Thyroid gland (tissue), 4 donors: ENCODE measurements at regions not wholly inside any gene's neighbourhood (a gene's known extent, or its start where the extent isn't known, plus 50 kb on each side); places are given as distances from the start of the nearest gene placed in this dataset.

Experiments used
- DNase-seq, 2 donors: peaks; one replicate each; pipeline ENCODE4 v3.0.0-alpha.2; 2019
- H3K27ac ChIP-seq, 3 donors: fragments of 200-600 bp; sonication (generic); 1 replicate in 2 of 3; 2 replicates in 1 of 3; pipeline ENCODE4 v1.5.1; 2016 to 2019; ENCODE audit warnings: mild to moderate bottlenecking in 1 of 3, moderate library complexity in 1 of 3
- H3K27me3 ChIP-seq: fragments of 200-600 bp; sonication (generic); one replicate; pipeline ENCODE4 v1.5.1; 2019
- H3K36me3 ChIP-seq, 2 donors: fragments of 200-600 bp; sonication (generic); one replicate each; pipeline ENCODE4 v1.5.1; 2016 to 2019
- H3K4me1 ChIP-seq, 2 donors: fragments of 200-600 bp; sonication (generic); one replicate each; pipeline ENCODE4 v1.5.1; 2017 to 2019
- H3K4me3 ChIP-seq, 3 donors: fragments of 200-600 bp; sonication (generic); replicated peaks in 1 of 3; 1 replicate in 2 of 3; 2 replicates in 1 of 3; pipeline ENCODE4 v1.5.1; 2016; ENCODE audit warnings: mild to moderate bottlenecking in 1 of 3
- H3K9me3 ChIP-seq: fragments of 200-600 bp; sonication (generic); one replicate; pipeline ENCODE4 v1.5.1; 2017
- CTCF ChIP-seq, 6 experiments: fragments of 200-600 bp in 3 of 6; fragments of 450-650 bp in 3 of 6; sonication (generic) in 3 of 6; IDR thresholded peaks; one replicate each; pipeline ENCODE4 v1.5.1; 2016 to 2019; ENCODE audit warnings: antibody characterized with exemption in 6 of 6, mild to moderate bottlenecking in 2 of 6, inconsistent platforms in 1 of 6, moderate library complexity in 1 of 6
- POLR2A ChIP-seq, 2 donors: fragments of 450-650 bp; IDR thresholded peaks; one replicate each; pipeline ENCODE4 v1.6.1; 2017; ENCODE audit warnings: antibody characterized with exemption in 2 of 2, mild to moderate bottlenecking in 2 of 2, moderate library complexity in 1 of 2
- WGBS, 2 donors: methylation state at CpG; one replicate each; pipeline ENCODE4 v1.1.5; 2017; 5-methylcytosine and 5-hydroxymethylcytosine counted together
- intact Hi-C: fragments of 100-400 bp; cut with DNase I; formaldehyde crosslinking; loops from one replicate; pipeline ENCODE4 v1.15.1; 2023

GRCh38 chr11:92784331-92784730 is 185.1 kb upstream of the MTNR1B start:
- H3K4me3 ChIP-seq = no peak overlapping the region
- no peaks in the 10 kb centered on the region for H3K36me3 ChIP-seq
- intact Hi-C loops = no loop called here
- H3K27ac ChIP-seq = no peak overlapping the region
- DNase-seq = no peak
- no peak for TF ChIP-seq CTCF (IDR thresholded peaks at IDR 0.05)
- TF ChIP-seq POLR2A (IDR thresholded peaks at IDR 0.05) = no peak
- H3K4me1 ChIP-seq = no peaks in the 10 kb centered on the region
- no peaks in the 10 kb centered on the region for H3K27me3 ChIP-seq
- WGBS, 2 donors = 34 to 38% methylated on average over 6 of the region's 6 CpGs
- no peaks in the 10 kb centered on the region for H3K9me3 ChIP-seq

DNA sequence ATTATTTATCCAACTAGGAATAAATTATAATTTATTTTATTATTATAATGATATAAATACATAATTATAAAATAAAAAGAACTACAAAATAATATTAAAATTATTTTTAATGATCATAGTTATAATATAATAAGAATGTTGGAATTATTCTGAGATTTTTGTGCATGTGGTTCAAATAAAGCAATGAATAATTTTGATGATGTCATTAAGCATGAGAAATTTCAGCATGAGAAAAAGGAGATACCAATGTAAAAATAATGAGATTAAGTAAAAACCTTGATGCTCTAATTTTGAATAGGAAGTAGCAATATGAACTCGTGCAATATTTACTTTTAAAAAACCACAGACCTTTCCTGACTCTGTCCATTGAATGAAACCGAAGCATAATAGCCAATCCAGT is 181.8 kb upstream of the MTNR1B start:
- 83 to 88% methylated on average over 2 of the region's 2 CpGs for WGBS, 2 donors
- no peaks in the 10 kb centered on the region for H3K27me3 ChIP-seq
- TF ChIP-seq POLR2A (IDR thresholded peaks at IDR 0.05) = no peak
- TF ChIP-seq CTCF (IDR thresholded peaks at IDR 0.05) = no peak

GRCh38 chr11:92789761-92790160 is 179.7 kb upstream of the MTNR1B start:
- Histone ChIP-seq H3K9me3 (no peaks in the 10 kb centered on the region), H3K27ac (no peak overlapping the region), H3K4me1 (no peaks in the 10 kb centered on the region), H3K4me3 (no peak overlapping the region), H3K36me3 (no peaks in the 10 kb centered on the region), H3K27me3 (no peaks in the 10 kb centered on the region)
- WGBS, 2 donors = 93 to 94% methylated on average over 9 of the region's 9 CpGs
- no peak for TF ChIP-seq CTCF (IDR thresholded peaks at IDR 0.05)
- intact Hi-C loops = no loop called here
- DNase-seq = no peak

More for the DNA sequence above, 181.8 kb upstream of the MTNR1B start:
- H3K9me3 ChIP-seq = no peaks in the 10 kb centered on the region
- intact Hi-C loops = no loop called here
- no peaks in the 10 kb centered on the region for H3K4me1 ChIP-seq
- H3K4me3 ChIP-seq = no peak overlapping the region
- no peaks in the 10 kb centered on the region for H3K36me3 ChIP-seq
- no peak for DNase-seq
- H3K27ac ChIP-seq = no peak overlapping the region

GRCh38 chr11:92790366-92790765 is 179.1 kb upstream of the MTNR1B start:
- no peaks in the 10 kb centered on the region for H3K4me1 ChIP-seq
- DNase-seq = no peak
- intact Hi-C loops = no loop called here
- TF ChIP-seq CTCF (IDR thresholded peaks at IDR 0.05) (no peak), POLR2A (IDR thresholded peaks at IDR 0.05) (no peak)
- H3K9me3 ChIP-seq = no peaks in the 10 kb centered on the region
- H3K4me3 ChIP-seq = no peak overlapping the region
- H3K27ac ChIP-seq = no peak overlapping the region
- WGBS, 2 donors = 66 to 83% methylated on average over 1 of the region's 1 CpG
- H3K36me3 ChIP-seq = no peaks in the 10 kb centered on the region
- H3K27me3 ChIP-seq = no peaks in the 10 kb centered on the region

- H3K4me3 ChIP-seq = no peak overlapping the region
- intact Hi-C loops = no loop called here
- no peak for DNase-seq
- H3K36me3 ChIP-seq = no peaks in the 10 kb centered on the region
- no peaks in the 10 kb centered on the region for H3K27me3 ChIP-seq
- H3K9me3 ChIP-seq = no peaks in the 10 kb centered on the region
- TF ChIP-seq POLR2A (IDR thresholded peaks at IDR 0.05) = no peak
- no peak for TF ChIP-seq CTCF (IDR thresholded peaks at IDR 0.05)
- H3K27ac ChIP-seq = no peak overlapping the region
- H3K4me1 ChIP-seq = no peaks in the 10 kb centered on the region
Measured at GRCh38 chr11:92790926-92791616, 178.4 kb upstream of the MTNR1B start.
